MM.1S (cell line): ENCODE measurements at regions not wholly inside any gene's neighbourhood (a gene's known extent, or its start where the extent isn't known, plus 50 kb on each side); places are given as distances from the start of the nearest gene placed in this dataset.

ENCODE experiments used
- DNase-seq: peaks from one replicate; pipeline ENCODE4 v3.0.0-alpha.2; 2015
- H2AFZ ChIP-seq: fragments of 300-600 bp; sonication (generic); 2 replicates; pipeline ENCODE4 v1.6.0; 2016; ENCODE audit warnings: antibody characterized with exemption, low read length
- H3F3A ChIP-seq: fragments of 300-600 bp; sonication (generic); 2 replicates; pipeline ENCODE4 v1.6.1; 2016; ENCODE audit warnings: mild to moderate bottlenecking, antibody characterized with exemption, low read length, moderate library complexity, mixed read lengths; ENCODE audit not compliant: insufficient read depth
- H3K27ac ChIP-seq: fragments of 300-600 bp; sonication (generic); 2 replicates; pipeline ENCODE4 v1.5.1; 2016; ENCODE audit warnings: mild to moderate bottlenecking, low read length
- H3K27me3 ChIP-seq: fragments of 300-600 bp; sonication (generic); replicated peaks from 2 replicates; pipeline ENCODE4 v1.6.0; 2016; ENCODE audit warnings: low read length; ENCODE audit not compliant: insufficient read depth
- H3K36me3 ChIP-seq: fragments of 300-600 bp; sonication (generic); replicated peaks from 2 replicates; pipeline ENCODE4 v1.6.1; 2016; ENCODE audit warnings: mild to moderate bottlenecking, low read length, mixed read lengths; ENCODE audit not compliant: insufficient read depth
- H3K4me1 ChIP-seq: fragments of 300-600 bp; sonication (generic); 2 replicates; pipeline ENCODE4 v1.6.1; 2016; ENCODE audit warnings: low read length, mixed read lengths
- H3K4me2 ChIP-seq: fragments of 300-600 bp; sonication (generic); 2 replicates; pipeline ENCODE4 v1.6.0; 2016; ENCODE audit warnings: low read depth, low read length
- H3K4me3 ChIP-seq: fragments of 300-600 bp; sonication (generic); 2 replicates; pipeline ENCODE4 v1.5.1; 2016; ENCODE audit warnings: low read length, mixed read lengths
- H3K79me2 ChIP-seq: fragments of 300-600 bp; sonication (generic); 2 replicates; pipeline ENCODE4 v1.6.1; 2016; ENCODE audit warnings: mixed run types, low read length, mixed read lengths
- H3K9ac ChIP-seq: fragments of 300-600 bp; sonication (generic); 2 replicates; pipeline ENCODE4 v1.6.1; 2016; ENCODE audit warnings: low read length, mixed read lengths
- H3K9me2 ChIP-seq: fragments of 300-600 bp; sonication (generic); replicated peaks from 2 replicates; pipeline ENCODE4 v1.6.1; 2016; ENCODE audit warnings: mild to moderate bottlenecking, low read length, mixed read lengths; ENCODE audit not compliant: insufficient read depth
- H3K9me3 ChIP-seq: fragments of 300-600 bp; sonication (generic); replicated peaks from 2 replicates; pipeline ENCODE4 v1.6.1; 2016; ENCODE audit warnings: mild to moderate bottlenecking, low read length, mixed read lengths; ENCODE audit not compliant: insufficient read depth
- H4K20me1 ChIP-seq: fragments of 300-600 bp; sonication (generic); 2 replicates; pipeline ENCODE4 v1.6.1; 2016; ENCODE audit warnings: mild to moderate bottlenecking, low read length, moderate library complexity, mixed read lengths; ENCODE audit not compliant: insufficient read depth
- EZH2 ChIP-seq: fragments of 300-600 bp; sonication (generic); optimal IDR thresholded peaks from 2 replicates; pipeline ENCODE3; 2017; ENCODE audit warnings: low read depth, mild to moderate bottlenecking, antibody characterized with exemption, low read length, mixed read lengths
- EZH2phosphoT487 ChIP-seq: fragments of 300-600 bp; sonication (generic); IDR thresholded peaks from 2 replicates; pipeline ENCODE4 v1.6.1; 2018; ENCODE audit warnings: antibody characterized with exemption, low read length
- TF ChIP-seq, protein P1 (sequence below): fragments of 300-600 bp; sonication (generic); IDR thresholded peaks from 2 replicates; pipeline ENCODE4 v1.5.1; 2016; ENCODE audit warnings: antibody characterized with exemption, low read length, mixed read lengths

DNA sequence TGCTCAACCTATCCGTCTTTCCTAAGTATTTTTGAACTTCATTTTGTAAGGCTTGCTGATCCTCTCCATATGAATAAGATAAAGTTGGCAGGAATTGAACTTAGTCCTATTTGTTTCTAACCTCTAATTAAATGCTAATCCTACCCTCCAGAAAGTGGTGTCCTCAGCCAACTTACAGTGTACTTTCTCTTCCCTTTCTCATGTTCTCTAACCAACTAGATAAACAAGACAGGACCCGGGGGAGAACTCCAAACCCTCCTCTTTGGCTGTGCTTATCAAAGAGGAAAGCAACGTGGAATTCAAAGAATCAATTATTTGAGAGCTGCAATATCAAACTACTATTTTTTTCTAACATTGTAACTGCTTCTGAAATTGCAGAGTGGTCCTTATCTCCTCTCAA, 56.5 kb upstream of the NRSN1 start:
- no peak for DNase-seq
- Histone ChIP-seq H3K4me1 (no peaks in the 10 kb centered on the region), H3K27me3 (no peaks in the 10 kb centered on the region), H3K79me2 (no peaks in the 10 kb centered on the region), H3K36me3 (no peaks in the 10 kb centered on the region), H3K4me3 (no peak overlapping the region), H3F3A (no peaks in the 10 kb centered on the region), H3K9me3 (no peaks in the 10 kb centered on the region), H3K9me2 (no peaks in the 10 kb centered on the region), H3K9ac (no peak overlapping the region), H4K20me1 (no peaks in the 10 kb centered on the region), H3K4me2 (no peak overlapping the region), H3K27ac (no peak overlapping the region), H2AFZ (no peak overlapping the region)
- TF ChIP-seq EZH2 (no peak), EZH2phosphoT487 (no peak)
- TF ChIP-seq, protein P1, sequence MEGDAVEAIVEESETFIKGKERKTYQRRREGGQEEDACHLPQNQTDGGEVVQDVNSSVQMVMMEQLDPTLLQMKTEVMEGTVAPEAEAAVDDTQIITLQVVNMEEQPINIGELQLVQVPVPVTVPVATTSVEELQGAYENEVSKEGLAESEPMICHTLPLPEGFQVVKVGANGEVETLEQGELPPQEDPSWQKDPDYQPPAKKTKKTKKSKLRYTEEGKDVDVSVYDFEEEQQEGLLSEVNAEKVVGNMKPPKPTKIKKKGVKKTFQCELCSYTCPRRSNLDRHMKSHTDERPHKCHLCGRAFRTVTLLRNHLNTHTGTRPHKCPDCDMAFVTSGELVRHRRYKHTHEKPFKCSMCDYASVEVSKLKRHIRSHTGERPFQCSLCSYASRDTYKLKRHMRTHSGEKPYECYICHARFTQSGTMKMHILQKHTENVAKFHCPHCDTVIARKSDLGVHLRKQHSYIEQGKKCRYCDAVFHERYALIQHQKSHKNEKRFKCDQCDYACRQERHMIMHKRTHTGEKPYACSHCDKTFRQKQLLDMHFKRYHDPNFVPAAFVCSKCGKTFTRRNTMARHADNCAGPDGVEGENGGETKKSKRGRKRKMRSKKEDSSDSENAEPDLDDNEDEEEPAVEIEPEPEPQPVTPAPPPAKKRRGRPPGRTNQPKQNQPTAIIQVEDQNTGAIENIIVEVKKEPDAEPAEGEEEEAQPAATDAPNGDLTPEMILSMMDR = no peak

DNA sequence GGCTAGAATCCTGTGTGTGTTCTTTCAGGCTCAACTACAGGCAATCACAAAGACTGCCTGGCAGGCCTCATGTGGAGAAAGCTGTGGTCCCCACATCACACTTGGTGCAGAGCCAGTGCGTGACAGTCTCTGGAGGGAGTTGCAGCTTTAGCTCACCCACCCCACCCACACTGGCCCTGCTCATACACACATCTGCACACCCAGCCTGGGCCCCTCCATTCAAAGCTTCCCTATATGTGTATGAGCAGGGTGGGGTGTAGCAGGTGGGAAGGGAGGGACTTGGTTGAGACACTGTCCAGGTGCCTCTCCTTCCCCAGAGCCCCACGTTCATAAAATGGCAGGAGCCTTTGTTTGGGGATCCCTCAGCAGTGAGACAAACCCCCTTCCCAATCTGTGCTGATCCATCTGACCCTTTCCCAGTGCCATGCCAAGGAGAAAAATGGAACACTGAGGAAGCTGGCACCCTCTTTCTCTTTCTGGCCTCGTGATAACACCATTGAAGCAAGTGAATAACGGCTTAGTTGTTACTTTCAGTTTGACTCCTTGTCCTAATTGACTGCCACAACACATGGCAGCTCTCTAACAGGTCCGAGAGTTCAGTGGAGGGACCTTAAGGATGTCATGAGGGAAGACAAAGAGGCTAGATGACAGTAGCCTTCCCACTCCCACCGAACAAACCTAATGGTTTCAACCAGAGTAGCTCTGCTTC, 53.8 kb upstream of the NRSN1 start:
- Histone ChIP-seq H3K4me2 (no peak overlapping the region), H3K79me2 (no peaks in the 10 kb centered on the region), H3K27me3 (no peaks in the 10 kb centered on the region), H3K27ac (no peak overlapping the region), H3K4me1 (no peaks in the 10 kb centered on the region), H2AFZ (no peak overlapping the region), H3K36me3 (no peaks in the 10 kb centered on the region), H3K9me3 (no peaks in the 10 kb centered on the region), H4K20me1 (no peaks in the 10 kb centered on the region), H3K9ac (no peak overlapping the region), H3F3A (no peaks in the 10 kb centered on the region), H3K4me3 (no peak overlapping the region), H3K9me2 (no peaks in the 10 kb centered on the region)
- TF ChIP-seq EZH2 (no peak), EZH2phosphoT487 (no peak)
- TF ChIP-seq, protein P1 = no peak
- DNase-seq = no peak

DNA sequence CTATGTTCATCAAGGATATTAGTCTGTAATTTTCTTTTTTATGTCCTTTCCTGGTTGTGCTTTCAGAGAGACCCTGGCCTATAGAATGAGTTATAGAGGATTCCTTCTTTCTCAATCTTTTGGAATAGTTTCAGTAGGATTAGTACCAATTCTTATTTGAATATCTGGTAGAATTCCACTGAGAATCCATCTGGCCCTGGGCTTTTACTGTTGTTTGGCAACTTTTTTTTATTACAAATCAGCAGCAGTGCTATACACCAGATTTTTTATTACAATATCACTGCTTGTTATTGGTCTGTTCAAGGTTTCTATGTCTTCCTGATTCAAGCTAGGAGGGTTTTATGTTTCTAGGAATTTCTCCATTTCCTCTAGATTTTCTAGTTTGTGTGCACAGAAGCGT, 50.0 kb upstream of the NRSN1 start:
- Histone ChIP-seq H3K36me3 (no peaks in the 10 kb centered on the region), H3K4me3 (no peak overlapping the region), H3F3A (no peaks in the 10 kb centered on the region), H2AFZ (no peak overlapping the region), H3K27me3 (no peaks in the 10 kb centered on the region), H3K27ac (no peak overlapping the region), H4K20me1 (no peaks in the 10 kb centered on the region), H3K79me2 (no peaks in the 10 kb centered on the region), H3K4me2 (no peak overlapping the region), H3K9ac (no peak overlapping the region), H3K9me3 (no peaks in the 10 kb centered on the region), H3K4me1 (no peaks in the 10 kb centered on the region), H3K9me2 (no peaks in the 10 kb centered on the region)
- TF ChIP-seq, protein P1 = no peak
- TF ChIP-seq EZH2 (no peak), EZH2phosphoT487 (no peak)
- no peak for DNase-seq
